Cardiac fibroblast (primary cell): ENCODE measurements at regions not wholly inside any gene's neighbourhood (a gene's known extent, or its start where the extent isn't known, plus 50 kb on each side); places are given as distances from the start of the nearest gene placed in this dataset.

ENCODE experiments used
- DNase-seq, 2 donors: peaks; one replicate each; pipeline versions ENCODE4 v3.0.0 to v3.0.0-alpha.2; 2010; ENCODE audit warnings: low read depth in 2 of 2
- H3K4me3 ChIP-seq, 2 donors: replicated peaks in 1 of 2; 1 replicate in 1 of 2; 2 replicates in 1 of 2; pipeline ENCODE4 v1.5.1; 2011; ENCODE audit warnings: low read depth in 2 of 2, low read length in 2 of 2, mild to moderate bottlenecking in 2 of 2, moderate library complexity in 1 of 2
- TF ChIP-seq, protein P1 (sequence below): IDR thresholded peaks from one replicate; pipeline ENCODE4 v1.5.1; 2011; ENCODE audit warnings: low read depth, mild to moderate bottlenecking, low read length, inconsistent platforms

GRCh38 chr14:25436288-25436875 lies 386.4 kb upstream of the STXBP6 start:
- TF ChIP-seq, protein P1, sequence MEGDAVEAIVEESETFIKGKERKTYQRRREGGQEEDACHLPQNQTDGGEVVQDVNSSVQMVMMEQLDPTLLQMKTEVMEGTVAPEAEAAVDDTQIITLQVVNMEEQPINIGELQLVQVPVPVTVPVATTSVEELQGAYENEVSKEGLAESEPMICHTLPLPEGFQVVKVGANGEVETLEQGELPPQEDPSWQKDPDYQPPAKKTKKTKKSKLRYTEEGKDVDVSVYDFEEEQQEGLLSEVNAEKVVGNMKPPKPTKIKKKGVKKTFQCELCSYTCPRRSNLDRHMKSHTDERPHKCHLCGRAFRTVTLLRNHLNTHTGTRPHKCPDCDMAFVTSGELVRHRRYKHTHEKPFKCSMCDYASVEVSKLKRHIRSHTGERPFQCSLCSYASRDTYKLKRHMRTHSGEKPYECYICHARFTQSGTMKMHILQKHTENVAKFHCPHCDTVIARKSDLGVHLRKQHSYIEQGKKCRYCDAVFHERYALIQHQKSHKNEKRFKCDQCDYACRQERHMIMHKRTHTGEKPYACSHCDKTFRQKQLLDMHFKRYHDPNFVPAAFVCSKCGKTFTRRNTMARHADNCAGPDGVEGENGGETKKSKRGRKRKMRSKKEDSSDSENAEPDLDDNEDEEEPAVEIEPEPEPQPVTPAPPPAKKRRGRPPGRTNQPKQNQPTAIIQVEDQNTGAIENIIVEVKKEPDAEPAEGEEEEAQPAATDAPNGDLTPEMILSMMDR = no peak
- DNase-seq = no peak
- no peak overlapping the region for H3K4me3 ChIP-seq

- peak in 1 of 2 donors; percentile 6 for DNase-seq
- TF ChIP-seq, protein P1 = no peak
- H3K4me3 ChIP-seq = no peak overlapping the region
These were observed 381.5 kb upstream of the STXBP6 start for GRCh38 chr14:25431211-25432076.

DNA sequence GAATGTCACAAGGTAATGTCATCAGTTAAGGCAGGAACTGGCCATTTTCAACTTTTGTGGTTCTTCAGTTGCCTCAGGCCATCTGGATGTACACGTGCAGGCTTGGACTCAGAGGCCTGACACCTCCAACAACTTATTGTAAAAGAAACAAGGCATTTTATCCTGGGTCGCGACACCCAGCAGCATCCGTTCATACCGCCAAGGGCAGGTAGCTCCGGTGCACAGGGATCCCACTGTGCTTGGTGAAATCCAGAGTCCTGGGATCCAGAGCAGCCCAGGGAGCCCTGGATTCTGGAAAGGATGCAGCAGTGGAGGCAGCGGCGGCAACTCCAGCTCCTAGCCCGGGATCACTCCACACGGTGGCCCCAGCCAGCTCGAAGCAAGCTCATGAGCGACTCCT lies 380.9 kb upstream of the STXBP6 start:
- no peak overlapping the region for H3K4me3 ChIP-seq
- DNase-seq = no peak
- TF ChIP-seq, protein P1 = no peak

- TF ChIP-seq, protein P1 = no peak
- no peak overlapping the region for H3K4me3 ChIP-seq
- DNase-seq = no peak
These were observed 363.1 kb upstream of the STXBP6 start for GRCh38 chr14:25412998-25413397.

DNA sequence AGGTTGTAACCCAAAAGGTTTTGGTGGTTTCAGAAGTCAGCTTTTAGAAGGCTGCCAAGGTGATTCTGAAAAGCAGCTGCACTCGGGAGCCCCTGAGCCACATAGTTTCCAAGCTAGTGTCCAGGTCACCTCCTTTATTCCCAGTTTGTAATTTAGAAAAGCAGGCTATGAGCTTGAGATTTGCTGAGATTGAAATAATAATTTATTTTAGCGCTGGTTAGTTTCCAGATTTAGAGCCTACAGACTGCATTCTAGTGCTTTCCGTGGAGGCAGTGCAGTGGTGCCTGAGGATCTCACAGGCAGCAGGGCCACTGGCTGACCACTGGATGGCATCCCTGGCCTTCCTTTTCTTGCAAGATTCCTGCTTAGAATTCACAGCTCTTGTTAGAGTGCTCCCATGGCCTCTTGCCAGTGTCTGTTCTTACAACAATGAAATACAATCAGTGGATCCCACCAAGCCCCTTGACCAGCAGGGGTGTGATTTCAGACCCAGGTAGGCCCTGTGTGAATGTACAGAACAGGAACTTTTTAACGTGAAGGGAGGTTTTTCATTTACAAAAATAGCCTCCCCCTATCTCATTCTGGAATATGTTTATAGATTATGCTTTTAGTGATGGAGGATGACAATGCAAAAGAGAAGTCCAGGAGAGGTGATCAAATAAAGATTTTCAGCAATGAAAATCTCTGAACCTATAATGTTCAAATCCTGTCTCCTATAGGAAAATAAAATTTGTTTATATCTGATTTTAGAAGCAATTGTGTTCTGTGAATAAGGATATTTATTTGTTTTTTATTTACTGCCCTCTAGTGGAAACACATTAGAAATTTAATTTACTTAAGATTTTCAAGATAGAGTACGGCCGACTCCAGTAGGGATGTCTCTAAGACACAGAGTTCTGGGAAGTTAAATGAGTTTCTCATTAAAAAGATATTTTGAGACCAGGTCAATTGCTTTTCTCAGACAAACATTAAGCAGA lies 362.1 kb upstream of the STXBP6 start:
- TF ChIP-seq, protein P1 = no peak
- peak; percentile 13 to 18 for DNase-seq

GRCh38 chr14:25406818-25407217 lies 356.9 kb upstream of the STXBP6 start:
- TF ChIP-seq, protein P1 = no peak
- peak; percentile 11 to 33 for DNase-seq
- H3K4me3 ChIP-seq = no peak overlapping the region

More for the DNA sequence above, 362.1 kb upstream of the STXBP6 start:
- no peak overlapping the region for H3K4me3 ChIP-seq
